ENCODE measurements at regions not wholly inside any gene's neighbourhood (a gene's known extent, or its start where the extent isn't known, plus 50 kb on each side); places are given as distances from the start of the nearest gene placed in this dataset.
A peak's percentile ranks its signal among the peaks of the same experiment; 100 is the strongest.

DNA sequence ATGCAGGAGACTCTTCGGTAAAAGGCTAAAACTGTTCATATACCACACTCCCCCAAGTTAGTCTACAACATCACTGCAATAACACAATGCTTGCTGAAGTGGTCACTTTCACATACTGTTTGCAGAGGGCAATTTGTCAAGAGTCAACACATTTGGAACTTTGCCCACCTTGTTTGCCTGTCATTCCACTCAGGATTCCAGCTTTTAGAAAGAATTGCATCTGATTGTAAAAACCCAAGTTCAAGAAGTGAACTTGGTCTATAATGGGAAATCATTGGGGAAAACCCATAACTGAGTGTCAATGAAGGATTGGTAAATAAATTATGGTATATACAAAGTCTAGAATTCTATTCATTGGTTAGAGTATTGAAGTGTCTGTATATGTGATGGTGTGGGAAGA, 120.5 kb downstream of the GADD45G start:
- no peak for DNase-seq

- DNase-seq = no peak
These were observed 125.2 kb downstream of the GADD45G start for GRCh38 chr9:89729954-89730530.

GRCh38 chr9:89730715-89731114, 125.9 kb downstream of the GADD45G start:
- no peak for DNase-seq

GRCh38 chr9:89731262-89732182, 126.7 kb downstream of the GADD45G start:
- DNase-seq = no peak

DNA sequence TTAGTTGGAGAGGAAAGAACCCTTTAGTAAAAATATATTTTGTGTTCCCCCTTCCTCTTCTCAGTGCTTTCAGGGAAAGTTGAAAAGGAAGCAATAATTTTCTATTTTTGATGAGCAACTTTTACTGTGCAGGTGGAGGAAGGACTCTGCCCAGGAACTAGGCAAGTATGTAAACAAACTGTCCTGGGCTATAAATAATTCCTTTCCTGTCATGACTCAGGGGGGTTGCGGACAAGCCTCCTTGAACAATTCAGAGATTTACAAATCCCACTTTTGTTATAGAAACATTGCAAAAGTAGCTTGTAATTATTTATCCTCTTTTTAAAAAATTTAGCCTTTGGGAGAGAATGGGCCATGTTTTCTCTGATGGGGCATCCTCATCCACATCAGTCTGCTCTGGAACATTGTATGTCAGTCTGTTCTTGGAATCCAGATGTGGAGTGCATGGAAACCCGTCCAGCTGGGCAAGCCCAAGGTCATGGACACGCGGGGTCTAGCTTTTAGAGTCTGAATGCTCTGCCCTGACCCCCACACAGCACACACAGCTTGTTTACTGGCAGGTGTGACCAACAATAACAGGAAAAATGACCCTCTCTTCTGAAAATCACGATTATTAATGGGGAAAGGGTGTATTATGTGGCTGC, 127.6 kb downstream of the GADD45G start:
- DNase-seq = no peak

- DNase-seq = no peak
These were observed 128.1 kb downstream of the GADD45G start for GRCh38 chr9:89732939-89733324.

DNA sequence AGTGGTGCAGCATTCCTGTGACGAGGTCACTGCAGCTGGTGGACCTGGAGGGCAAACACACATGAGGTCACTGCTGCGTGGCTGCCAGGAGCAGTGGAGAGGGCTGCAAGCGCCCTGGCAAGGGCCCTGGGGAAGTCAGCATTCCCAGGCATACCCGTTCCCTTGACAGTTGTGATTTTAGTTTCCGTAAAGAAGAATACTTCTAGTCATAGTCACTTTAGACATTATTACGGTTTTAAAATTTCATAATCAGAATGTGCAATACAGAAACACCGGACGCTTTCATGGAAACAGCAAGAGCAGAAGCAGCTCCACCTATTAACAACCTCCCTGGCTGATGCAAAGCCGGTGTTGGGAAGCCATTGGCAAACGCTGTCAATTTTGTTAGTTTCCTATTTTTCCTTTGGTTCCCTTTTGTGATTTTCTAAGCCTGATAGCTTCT, 129.8 kb downstream of the GADD45G start:
- DNase-seq = no peak

- DNase-seq = no peak
These were observed 133.5 kb downstream of the GADD45G start for GRCh38 chr9:89738137-89738932.

GRCh38 chr9:89739511-89739910, 134.7 kb downstream of the GADD45G start:
- no peak for DNase-seq

DNA sequence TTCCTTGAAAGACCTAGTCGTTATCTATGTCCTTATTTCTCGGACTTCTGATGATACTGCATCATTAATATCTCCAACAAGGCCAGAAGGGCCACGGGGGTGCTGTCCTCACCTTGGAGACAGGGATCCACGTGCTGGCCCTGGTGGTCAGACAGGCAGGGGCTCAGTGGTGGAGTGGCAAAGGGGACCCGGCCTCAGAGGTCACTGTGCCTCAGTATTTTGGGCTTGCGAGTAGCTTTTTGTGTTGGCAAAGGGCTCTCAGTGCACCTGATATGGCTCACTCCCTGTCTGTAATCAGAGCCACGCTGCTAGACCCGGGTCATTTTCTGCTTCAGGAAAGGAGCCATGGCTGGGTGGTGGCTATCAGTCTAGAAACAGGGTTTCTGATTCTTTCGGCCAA, 135.1 kb downstream of the GADD45G start:
- DNase-seq = no peak

DNA sequence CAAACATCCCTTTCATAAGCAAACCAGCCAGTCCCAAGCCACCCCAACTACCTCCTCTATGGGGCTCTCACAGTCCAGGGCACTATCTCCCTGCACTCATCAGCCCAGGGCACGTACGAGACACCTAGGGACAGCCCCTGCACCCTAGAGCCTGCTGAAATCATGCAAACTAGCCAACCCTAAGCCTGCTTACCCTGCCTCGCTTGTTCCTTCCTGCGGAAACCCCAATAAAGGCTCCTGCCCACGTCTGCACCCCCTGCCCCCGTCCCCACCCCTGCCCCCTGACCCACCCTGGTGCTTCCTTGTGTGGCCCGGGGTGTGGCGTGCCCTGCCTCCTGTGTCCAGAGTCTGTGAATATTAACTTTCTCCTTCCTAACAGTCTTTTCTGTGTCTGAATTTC, 135.9 kb downstream of the GADD45G start:
- no peak for DNase-seq

- no peak for DNase-seq
These were observed 137.8 kb downstream of the GADD45G start for GRCh38 chr9:89742660-89743059.

- DNase-seq = peak; percentile 13
These were observed 138.4 kb downstream of the GADD45G start for GRCh38 chr9:89743216-89743572.

DNA sequence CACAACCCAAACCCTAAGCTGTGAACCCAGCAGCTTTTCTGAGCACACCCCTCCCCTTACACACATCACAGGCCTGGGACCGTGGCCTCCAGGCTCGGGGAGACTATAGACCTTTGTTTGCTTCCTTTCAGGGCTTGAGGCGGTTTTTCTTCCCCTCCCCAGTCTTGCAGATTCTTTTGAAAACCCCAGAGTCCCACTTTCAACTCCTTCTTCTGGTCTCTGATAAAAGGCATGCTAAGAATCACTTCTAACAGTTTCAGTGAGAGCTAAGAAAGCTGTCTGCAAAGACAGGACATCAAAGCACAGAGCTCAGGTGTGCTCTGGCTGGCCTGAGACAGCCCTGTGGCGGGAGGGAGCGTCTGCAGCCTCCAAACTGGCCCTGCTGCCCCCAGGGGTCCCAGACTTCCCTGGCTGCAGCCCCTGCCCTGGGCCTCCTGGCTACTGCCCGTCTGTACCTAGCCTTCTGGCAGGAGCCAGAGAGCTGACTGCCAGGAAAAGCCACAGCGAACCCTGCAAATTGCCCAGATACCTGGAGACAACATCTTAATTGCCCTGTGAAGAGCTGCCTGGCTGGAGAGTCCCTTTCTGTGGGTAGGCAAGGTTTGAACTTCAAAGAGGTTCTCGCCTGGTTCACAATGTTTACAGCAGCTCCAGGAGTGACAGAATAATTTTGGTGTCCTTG, 138.9 kb downstream of the GADD45G start:
- no peak for DNase-seq

- no peak for DNase-seq
These were observed 139.4 kb downstream of the GADD45G start for GRCh38 chr9:89744255-89744648.

DNA sequence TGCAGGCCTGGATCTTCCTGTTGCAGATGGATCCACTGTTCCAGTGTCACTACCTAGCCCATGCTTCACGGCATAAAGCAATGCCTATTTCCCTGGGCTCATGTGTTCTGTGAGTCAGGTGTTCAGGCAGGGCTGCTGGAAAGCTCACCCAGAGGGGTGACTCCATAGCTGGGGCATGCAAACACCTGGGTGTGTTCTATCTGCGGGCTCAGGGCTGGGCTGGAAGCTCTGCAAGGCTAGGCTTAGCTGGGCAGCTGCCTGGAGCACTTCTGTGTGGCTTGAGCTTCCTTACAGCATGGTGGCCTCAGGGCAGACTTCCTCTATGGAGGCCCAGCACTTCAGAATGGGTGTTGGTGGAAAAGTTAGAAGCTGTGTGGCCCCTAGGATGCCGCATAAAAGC, 139.9 kb downstream of the GADD45G start:
- DNase-seq = no peak

- DNase-seq = no peak
These were observed 141.0 kb downstream of the GADD45G start for GRCh38 chr9:89745601-89746376.

- DNase-seq = no peak
These were observed 141.7 kb downstream of the GADD45G start for GRCh38 chr9:89746385-89747116.

DNA sequence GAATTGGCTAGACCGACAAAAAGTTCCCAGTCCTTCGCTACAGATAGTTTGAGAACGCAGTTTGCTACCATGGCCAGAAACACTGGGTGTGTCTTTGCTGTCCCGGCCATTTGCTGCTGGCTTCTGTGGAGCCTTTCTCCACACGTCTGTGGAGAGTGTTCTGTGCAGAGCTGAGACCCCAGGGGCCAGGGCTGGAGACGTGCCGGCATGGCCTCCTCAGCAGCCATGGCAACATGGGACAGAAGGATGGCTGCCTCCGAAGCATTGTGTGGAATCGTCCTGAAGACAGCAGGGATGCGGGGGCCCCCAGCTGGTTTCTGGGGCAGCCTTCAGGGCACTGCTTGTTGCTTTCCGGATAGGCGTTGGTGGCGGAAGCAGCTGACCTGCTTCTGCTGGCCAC, 142.8 kb downstream of the GADD45G start:
- no peak for DNase-seq

- DNase-seq = no peak
These were observed 143.3 kb downstream of the GADD45G start for GRCh38 chr9:89748021-89748670.
